Tibial artery (tissue), 4 donors: ENCODE measurements at regions not wholly inside any gene's neighbourhood (a gene's known extent, or its start where the extent isn't known, plus 50 kb on each side); places are given as distances from the start of the nearest gene placed in this dataset.

ENCODE experiments used
- DNase-seq, 2 donors: peaks; one replicate each; pipeline ENCODE4 v3.0.0-alpha.2; 2019
- H3K27ac ChIP-seq, 2 donors: fragments of 200-600 bp; sonication (generic) in 1 of 2; 1 replicate in 1 of 2; 2 replicates in 1 of 2; pipeline ENCODE4 v1.5.1; 2018 to 2019; ENCODE audit warnings: mild to moderate bottlenecking in 1 of 2
- H3K27me3 ChIP-seq, 2 donors: fragments of 200-600 bp; sonication (generic) in 1 of 2; one replicate each; pipeline versions ENCODE4 v1.5.1 to v1.6.0; 2016 to 2019
- H3K36me3 ChIP-seq, 3 donors: fragments of 200-600 bp; sonication (generic) in 2 of 3; one replicate each; pipeline ENCODE4 v1.5.1; 2016 to 2019; ENCODE audit warnings: mild to moderate bottlenecking in 2 of 3
- H3K4me1 ChIP-seq, 4 donors: fragments of 200-600 bp; sonication (generic) in 2 of 4; 1 replicate in 3 of 4; 2 replicates in 1 of 4; pipeline ENCODE4 v1.5.1; 2016 to 2019
- H3K4me3 ChIP-seq, 2 donors: fragments of 200-600 bp; sonication (generic) in 1 of 2; 1 replicate in 1 of 2; 2 replicates in 1 of 2; pipeline ENCODE4 v1.5.1; 2018 to 2019; ENCODE audit warnings: mild to moderate bottlenecking in 2 of 2
- H3K9me3 ChIP-seq, 3 donors: fragments of 200-600 bp; sonication (generic) in 1 of 3; one replicate each; pipeline ENCODE4 v1.5.1; 2016 to 2019
- CTCF ChIP-seq, 2 experiments: fragments of 200-600 bp in 1 of 2; fragments of 450-650 bp in 1 of 2; IDR thresholded peaks; one replicate each; pipeline ENCODE4 v1.5.1; 2017 to 2019; ENCODE audit warnings: antibody characterized with exemption in 2 of 2, mild to moderate bottlenecking in 1 of 2, moderate library complexity in 1 of 2
- intact Hi-C: fragments of 100-400 bp; cut with DNase I; formaldehyde crosslinking; loops from one replicate; pipeline ENCODE4 v1.15.0; 2023; ENCODE audit warnings: low total_unique reads

GRCh38 chr10:120800528-120801323 is 50.4 kb upstream of the WDR11 start:
- Histone ChIP-seq H3K36me3 (no peaks in the 10 kb centered on the region), H3K4me1 (no peaks in the 10 kb centered on the region), H3K9me3 (no peaks in the 10 kb centered on the region), H3K27ac (no peak overlapping the region), H3K27me3 (no peaks in the 10 kb centered on the region), H3K4me3 (no peak overlapping the region)
- TF ChIP-seq CTCF (IDR thresholded peaks at IDR 0.05), result no peak
- intact Hi-C loops, result no loop called here
- DNase-seq, result no peak
